ENCODE measurements at regions not wholly inside any gene's neighbourhood (a gene's known extent, or its start where the extent isn't known, plus 50 kb on each side); places are given as distances from the start of the nearest gene placed in this dataset.

DNA sequence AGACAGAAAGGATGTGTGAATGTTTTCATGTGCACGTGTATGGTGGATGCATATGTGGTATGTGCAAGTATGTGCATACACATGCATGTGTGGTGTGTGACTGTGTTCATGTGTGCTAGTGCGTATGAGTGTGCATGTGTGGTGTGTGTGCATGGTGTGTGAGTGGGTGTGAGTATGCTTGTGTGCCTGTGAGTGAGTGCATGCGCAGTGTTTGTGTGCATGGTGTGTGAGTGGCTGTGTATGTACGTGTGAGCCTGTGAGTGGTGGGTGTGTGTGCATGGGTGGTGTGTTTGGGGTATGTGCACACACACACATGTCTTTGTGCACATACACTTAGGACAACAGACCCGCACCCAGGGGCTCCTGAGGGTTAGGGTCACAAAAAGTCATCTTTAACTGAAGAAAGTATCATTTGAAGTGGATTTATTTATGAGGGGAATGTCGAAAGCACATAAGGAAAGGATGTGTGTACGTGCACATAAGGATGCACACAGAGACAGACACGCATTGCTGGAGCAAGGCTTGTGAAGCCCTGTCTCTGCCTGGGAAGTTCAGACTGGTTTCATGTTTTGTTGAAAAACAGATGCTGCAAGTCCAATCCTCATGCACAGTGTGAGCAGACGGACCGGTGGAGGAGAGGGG, 237.0 kb downstream of the SYK start:
- DNase-seq: no peak

DNA sequence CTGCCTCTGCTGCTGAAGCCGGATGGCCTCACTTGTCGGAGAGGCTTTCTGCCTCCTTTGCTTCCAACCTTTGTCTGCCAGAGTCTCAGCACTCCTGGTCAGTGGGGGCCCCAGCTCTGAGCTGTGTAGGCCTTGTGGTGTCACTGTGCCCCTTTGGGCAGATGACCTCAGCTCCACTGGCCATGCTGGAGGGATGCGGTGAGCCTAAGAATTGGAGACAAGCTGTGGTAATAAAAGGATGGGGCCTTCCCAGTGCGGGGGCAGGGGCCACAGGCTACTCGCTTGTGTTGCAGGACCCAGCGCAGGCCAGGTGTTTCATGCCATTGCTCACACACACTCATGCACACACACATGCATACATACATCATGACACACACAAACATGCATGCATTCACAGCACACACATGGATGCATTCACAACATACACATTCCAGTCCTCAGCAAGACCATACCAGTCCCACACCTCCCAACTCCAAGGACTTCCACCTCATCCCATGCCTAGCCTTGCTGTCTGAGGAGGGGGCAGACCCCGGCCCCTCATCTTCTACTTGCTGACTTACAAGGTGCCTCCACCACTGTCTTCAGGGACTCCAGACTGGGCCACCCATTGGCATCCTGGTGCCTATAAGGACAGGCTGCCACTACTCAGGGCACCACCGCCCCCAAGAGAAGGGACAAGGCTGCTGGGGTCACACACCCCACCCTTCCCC, 237.7 kb downstream of the SYK start:
- no peaks in the 10 kb centered on the region for H3K36me3 Mint-ChIP-seq (ENCODE audit: low read depth)
- H3K4me1 Mint-ChIP-seq: peaks cover 86% of the 10 kb centered on the region
- no peak for DNase-seq
- no peak overlapping the region for H3K4me3 Mint-ChIP-seq
- peaks cover 7% of the 10 kb centered on the region for H3K27me3 Mint-ChIP-seq (ENCODE audit: low read depth, poor library complexity)
- peak overlapping the region; percentile 29 for H3K27ac Mint-ChIP-seq
- H3K9me3 Mint-ChIP-seq: no peaks in the 10 kb centered on the region
- TF ChIP-seq, protein P1, sequence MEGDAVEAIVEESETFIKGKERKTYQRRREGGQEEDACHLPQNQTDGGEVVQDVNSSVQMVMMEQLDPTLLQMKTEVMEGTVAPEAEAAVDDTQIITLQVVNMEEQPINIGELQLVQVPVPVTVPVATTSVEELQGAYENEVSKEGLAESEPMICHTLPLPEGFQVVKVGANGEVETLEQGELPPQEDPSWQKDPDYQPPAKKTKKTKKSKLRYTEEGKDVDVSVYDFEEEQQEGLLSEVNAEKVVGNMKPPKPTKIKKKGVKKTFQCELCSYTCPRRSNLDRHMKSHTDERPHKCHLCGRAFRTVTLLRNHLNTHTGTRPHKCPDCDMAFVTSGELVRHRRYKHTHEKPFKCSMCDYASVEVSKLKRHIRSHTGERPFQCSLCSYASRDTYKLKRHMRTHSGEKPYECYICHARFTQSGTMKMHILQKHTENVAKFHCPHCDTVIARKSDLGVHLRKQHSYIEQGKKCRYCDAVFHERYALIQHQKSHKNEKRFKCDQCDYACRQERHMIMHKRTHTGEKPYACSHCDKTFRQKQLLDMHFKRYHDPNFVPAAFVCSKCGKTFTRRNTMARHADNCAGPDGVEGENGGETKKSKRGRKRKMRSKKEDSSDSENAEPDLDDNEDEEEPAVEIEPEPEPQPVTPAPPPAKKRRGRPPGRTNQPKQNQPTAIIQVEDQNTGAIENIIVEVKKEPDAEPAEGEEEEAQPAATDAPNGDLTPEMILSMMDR (IDR thresholded peaks at IDR 0.05): no peak

More for the DNA sequence above, 237.0 kb downstream of the SYK start:
- Mint-ChIP-seq H3K4me1 (peaks cover 79% of the 10 kb centered on the region), H3K9me3 (no peaks in the 10 kb centered on the region), H3K4me3 (no peak overlapping the region), H3K36me3 (ENCODE audit: low read depth) (no peaks in the 10 kb centered on the region), H3K27ac (peak overlapping the region; percentile 47), H3K27me3 (ENCODE audit: low read depth, poor library complexity) (peaks cover 7% of the 10 kb centered on the region)
- TF ChIP-seq, protein P1 (IDR thresholded peaks at IDR 0.05): no peak

DNA sequence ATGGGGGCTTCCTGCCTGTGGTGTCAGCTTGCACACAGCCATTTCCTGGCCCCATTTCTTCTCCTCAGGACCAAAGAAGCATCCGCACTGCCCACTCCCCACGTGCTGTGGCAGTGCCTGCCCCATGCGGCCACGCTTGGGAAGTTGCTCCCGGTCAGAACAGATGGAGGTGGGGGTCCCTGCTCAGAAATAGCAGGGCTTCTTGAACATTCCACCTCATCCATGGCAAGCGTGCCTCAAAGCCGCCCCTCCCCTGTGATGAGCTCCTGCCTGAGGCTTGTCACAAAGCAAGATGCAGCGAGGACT, 238.2 kb downstream of the SYK start:
- H3K36me3 Mint-ChIP-seq (ENCODE audit: low read depth): no peaks in the 10 kb centered on the region
- peaks cover 85% of the 10 kb centered on the region for H3K4me1 Mint-ChIP-seq
- no peak overlapping the region for H3K27ac Mint-ChIP-seq
- no peak overlapping the region for H3K4me3 Mint-ChIP-seq
- TF ChIP-seq, protein P1 (IDR thresholded peaks at IDR 0.05): no peak
- peaks cover 4% of the 10 kb centered on the region for H3K27me3 Mint-ChIP-seq (ENCODE audit: low read depth, poor library complexity)
- no peaks in the 10 kb centered on the region for H3K9me3 Mint-ChIP-seq
- no peak for DNase-seq

DNA sequence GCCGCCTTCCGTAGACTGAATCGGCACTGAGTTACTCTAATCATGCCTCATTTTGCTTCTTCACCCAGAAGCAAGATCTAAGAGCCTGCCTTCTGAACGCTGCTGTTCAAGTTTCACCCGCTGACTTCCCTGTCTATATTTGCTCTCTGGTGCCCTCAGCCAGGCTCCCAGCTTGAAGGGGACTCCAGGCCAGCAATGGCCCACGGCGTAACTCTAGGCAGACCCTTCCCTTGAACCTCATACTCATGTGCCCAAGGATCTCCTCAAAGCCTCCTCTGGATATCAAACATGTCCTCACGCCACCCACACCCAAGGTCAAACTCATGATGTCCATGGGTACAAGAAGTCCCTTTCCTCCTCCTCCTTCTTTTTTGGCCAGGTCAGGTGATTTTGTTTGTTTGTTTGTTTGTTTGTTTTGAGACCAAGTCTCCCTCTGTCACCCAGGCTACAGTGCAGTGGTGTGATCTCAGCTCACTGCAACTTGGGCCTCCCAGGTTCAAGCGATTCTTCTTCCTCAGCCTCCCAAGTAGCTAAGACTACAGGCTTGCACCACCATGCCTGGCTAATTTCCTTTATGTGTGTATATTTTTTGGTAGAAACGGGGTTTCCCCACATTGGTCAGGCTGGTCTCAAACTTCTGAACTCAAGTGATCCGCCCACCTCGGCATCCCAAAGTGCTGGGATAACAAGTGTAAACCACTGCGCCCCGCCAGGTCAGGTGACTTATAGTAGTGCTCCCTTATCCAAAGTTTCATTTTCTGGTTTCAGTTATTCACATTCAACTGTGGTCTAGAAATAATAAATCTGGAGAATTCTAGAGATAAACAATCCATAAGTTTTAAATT, 239.0 kb downstream of the SYK start:
- Mint-ChIP-seq H3K36me3 (ENCODE audit: low read depth) (no peaks in the 10 kb centered on the region), H3K4me3 (peak overlapping the region; percentile 18), H3K27me3 (ENCODE audit: low read depth, poor library complexity) (peaks cover 8% of the 10 kb centered on the region), H3K4me1 (peaks cover 83% of the 10 kb centered on the region), H3K9me3 (no peaks in the 10 kb centered on the region), H3K27ac (no peak overlapping the region)
- DNase-seq: no peak
- TF ChIP-seq, protein P1 (IDR thresholded peaks at IDR 0.05): no peak

DNA sequence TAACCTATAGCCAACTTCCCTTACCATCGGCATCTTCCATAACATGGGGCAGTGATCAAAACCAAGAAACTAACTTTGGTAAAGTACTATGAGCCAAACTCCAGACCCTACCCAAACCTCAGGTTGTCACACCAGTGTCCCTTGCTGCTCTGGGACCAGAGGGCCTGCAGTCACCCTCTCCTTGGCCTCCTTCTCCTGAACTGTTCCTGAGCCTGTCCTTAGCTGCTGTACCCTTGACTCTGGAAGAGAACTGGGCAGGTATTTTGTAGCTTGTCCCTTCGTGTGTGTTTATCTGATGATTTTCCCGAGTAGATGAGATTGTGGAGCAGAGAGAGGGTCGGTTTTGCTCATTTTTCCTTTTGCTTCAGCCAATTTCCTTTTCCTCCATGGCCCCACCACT, 240.4 kb downstream of the SYK start:
- DNase-seq: no peak
- H3K36me3 Mint-ChIP-seq (ENCODE audit: low read depth): no peaks in the 10 kb centered on the region
- peaks cover 72% of the 10 kb centered on the region for H3K4me1 Mint-ChIP-seq
- no peaks in the 10 kb centered on the region for H3K9me3 Mint-ChIP-seq
- peak overlapping the region; percentile 21 for H3K27ac Mint-ChIP-seq
- TF ChIP-seq, protein P1 (IDR thresholded peaks at IDR 0.05): no peak
- no peak overlapping the region for H3K4me3 Mint-ChIP-seq
- H3K27me3 Mint-ChIP-seq (ENCODE audit: low read depth, poor library complexity): peaks cover 14% of the 10 kb centered on the region

Data from nephron progenitor cell (in vitro differentiated cells).